ENCODE measurements at regions not wholly inside any gene's neighbourhood (a gene's known extent, or its start where the extent isn't known, plus 50 kb on each side); places are given as distances from the start of the nearest gene placed in this dataset.
"Not testable (repeated sequence)": the region's sequence is repeated elsewhere in the genome, so short reads cannot be mapped to it uniquely, and the experiment has no call there.

GRCh38 chr14:105974902-105975301 lies 448.5 kb downstream of the TMEM121 start:
- in situ Hi-C loops (cut with MboI; ENCODE audit: low sequenced_read_pairs), result no loop called here

- in situ Hi-C loops (cut with MboI; ENCODE audit: low sequenced_read_pairs), result no loop called here
These were observed 452.4 kb downstream of the TMEM121 start for GRCh38 chr14:105978618-105979295.

DNA sequence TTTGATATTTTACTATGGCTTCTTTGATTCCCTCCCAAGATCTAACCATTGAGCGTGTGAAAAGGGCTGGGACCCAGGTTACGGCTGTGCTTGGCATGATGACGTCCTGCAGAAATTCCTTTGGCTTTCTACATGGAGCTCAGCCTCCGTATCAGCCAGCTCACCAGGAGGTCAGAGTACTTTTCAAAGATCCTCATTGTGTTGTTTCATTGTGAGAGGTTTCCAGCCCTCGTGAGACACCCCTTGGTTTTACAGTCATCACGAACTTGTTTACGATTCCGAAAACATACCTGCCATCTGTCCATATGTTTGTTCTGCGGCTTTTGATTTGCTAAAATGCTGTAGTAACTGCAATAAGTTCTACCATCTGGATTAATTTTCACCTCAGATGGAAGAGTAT lies 453.1 kb downstream of the TMEM121 start:
- in situ Hi-C loops (cut with MboI; ENCODE audit: low sequenced_read_pairs), result no loop called here

DNA sequence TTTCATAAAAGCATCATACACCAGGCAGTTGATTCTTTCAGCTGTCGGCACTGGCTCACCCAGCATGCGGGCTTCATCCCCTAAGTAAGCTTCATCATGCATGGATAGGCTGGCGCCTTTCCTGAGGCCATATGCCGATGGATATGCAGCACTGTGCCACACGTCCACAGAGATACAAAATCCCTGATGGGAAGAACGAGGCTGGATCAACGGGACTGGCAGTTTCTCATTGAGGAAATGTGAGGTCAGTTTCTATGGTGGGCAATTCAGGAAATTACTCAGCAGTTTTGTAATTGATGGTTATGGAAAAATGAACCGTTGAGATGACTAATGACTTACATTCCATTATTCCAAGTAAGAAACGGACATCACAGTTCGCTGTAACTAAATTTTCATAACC lies 453.8 kb downstream of the TMEM121 start:
- in situ Hi-C loops (cut with MboI; ENCODE audit: low sequenced_read_pairs), result no loop called here

GRCh38 chr14:105981517-105982302 lies 455.3 kb downstream of the TMEM121 start:
- in situ Hi-C loops (cut with MboI; ENCODE audit: low sequenced_read_pairs), result not testable (repeated sequence)

DNA sequence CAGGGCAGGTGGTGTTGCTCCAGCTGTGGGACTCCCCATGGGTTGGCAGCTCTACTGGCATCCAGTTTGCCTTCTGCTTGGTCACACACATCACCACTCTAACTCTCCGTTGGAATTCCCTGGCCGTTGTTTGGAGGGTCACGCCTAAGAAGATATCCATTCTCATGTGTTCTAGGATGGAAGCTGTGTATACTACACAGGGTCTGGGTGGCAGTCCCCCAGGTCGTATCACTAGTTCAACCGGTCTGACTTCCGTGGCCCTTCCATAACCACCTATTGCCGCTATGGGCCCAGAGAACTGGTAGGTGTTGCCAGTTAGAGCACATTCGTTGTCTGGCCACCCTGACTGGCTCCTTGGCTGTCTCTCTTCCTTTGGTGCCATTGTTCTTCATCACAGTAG lies 456.3 kb downstream of the TMEM121 start:
- in situ Hi-C loops (cut with MboI; ENCODE audit: low sequenced_read_pairs), result no loop called here

DNA sequence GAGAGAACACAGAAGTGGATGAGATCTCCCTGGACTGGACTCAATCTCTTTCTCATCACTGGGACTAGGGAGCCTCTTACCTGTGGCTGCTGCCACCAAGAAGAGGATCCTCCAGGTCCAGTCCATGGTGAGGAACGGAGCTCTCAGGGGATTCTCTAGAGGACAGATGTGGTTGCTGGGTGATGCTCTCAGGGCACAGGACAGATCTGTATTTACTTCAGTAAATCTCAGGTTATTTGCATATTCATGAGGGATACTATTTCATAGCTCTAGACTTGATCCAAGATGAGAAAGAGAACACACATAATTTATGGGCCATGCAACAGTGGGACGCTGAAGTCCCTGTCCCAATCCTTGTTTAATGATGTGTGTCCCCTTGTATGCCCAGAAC lies 460.5 kb downstream of the TMEM121 start:
- in situ Hi-C loops (cut with MboI; ENCODE audit: low sequenced_read_pairs), result no loop called here

DNA sequence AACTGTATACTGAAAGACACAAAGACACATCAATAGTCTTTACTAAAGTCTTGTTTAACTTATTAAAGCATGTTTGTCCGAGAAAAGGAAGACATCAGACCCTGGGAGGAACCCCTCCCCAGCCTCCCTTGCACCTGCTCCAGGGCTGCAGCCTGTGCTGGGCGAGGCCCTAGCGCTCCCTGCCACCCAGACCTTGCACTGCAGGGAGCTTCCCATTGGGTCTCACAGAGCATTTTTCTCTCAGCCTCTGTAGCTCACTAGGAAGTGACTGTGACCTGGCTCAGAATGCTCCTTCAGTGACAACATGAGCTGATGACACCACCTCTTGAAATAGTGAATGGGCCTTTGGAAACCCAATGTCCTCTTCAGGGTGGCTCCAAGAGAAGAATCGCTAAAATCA lies 461.2 kb downstream of the TMEM121 start:
- in situ Hi-C loops (cut with MboI; ENCODE audit: low sequenced_read_pairs), result no loop called here

DNA sequence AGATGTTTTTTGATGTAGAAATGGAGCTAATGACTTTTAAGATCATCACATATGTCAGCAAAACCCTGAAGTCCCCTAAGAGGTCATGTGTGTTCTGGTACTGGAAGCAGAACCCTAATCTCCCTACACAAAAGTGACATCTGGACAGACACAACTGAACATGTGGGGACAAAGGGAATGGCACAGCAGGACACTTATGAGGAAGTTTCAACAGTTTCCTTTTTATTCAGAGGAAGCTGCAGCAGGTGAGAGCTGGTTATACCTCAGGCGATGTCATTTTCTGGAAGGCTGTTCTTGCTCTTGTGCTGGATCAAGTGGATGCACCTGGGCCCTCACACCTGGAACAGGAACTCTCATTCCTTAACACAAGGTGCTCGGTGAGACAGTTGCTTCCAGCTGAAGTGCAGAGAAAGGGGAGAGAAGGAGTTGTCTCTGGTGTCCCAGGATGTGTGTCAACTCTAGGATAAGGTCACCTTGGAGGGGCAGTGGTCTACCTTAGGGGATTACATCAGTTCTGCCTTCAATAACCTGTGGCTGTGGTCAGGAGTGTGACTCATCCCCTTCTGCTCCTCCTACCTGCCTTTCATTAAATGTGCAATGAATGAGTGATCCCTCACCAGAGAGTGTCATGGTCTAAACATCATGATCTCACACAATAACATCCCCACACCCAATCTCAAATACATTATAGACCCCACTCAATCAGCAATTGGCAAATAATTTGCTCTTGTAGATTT lies 463.4 kb downstream of the TMEM121 start:
- in situ Hi-C loops (cut with MboI; ENCODE audit: low sequenced_read_pairs), result no loop called here

DNA sequence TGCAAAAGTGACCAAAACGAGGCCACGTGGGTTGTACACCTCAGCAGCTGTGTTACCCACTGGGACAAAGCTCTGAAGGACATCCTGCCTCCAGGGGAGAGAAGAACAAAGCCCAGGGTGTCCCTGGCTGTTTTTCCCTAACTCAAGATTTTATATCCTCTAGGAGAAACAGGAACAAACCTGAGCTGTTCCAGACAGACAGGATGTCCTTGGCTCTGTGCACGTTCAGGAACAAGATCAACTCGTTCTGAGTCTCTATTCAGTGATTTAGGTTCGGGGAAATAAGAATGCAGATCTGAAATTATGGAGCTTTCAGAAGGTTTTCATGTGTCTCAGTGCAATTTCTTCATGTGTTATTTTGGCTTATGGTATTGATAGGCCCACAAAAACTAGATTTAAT lies 465.3 kb downstream of the TMEM121 start:
- in situ Hi-C loops (cut with MboI; ENCODE audit: low sequenced_read_pairs), result not testable (repeated sequence)

GRCh38 chr14:105993814-105994213 lies 467.4 kb downstream of the TMEM121 start:
- in situ Hi-C loops (cut with MboI; ENCODE audit: low sequenced_read_pairs), result no loop called here

GRCh38 chr14:105995011-105995710 lies 468.8 kb downstream of the TMEM121 start:
- in situ Hi-C loops (cut with MboI; ENCODE audit: low sequenced_read_pairs), result not testable (repeated sequence)

GRCh38 chr14:105998597-105998996 lies 472.2 kb downstream of the TMEM121 start:
- in situ Hi-C loops (cut with MboI; ENCODE audit: low sequenced_read_pairs), result not testable (repeated sequence)

DNA sequence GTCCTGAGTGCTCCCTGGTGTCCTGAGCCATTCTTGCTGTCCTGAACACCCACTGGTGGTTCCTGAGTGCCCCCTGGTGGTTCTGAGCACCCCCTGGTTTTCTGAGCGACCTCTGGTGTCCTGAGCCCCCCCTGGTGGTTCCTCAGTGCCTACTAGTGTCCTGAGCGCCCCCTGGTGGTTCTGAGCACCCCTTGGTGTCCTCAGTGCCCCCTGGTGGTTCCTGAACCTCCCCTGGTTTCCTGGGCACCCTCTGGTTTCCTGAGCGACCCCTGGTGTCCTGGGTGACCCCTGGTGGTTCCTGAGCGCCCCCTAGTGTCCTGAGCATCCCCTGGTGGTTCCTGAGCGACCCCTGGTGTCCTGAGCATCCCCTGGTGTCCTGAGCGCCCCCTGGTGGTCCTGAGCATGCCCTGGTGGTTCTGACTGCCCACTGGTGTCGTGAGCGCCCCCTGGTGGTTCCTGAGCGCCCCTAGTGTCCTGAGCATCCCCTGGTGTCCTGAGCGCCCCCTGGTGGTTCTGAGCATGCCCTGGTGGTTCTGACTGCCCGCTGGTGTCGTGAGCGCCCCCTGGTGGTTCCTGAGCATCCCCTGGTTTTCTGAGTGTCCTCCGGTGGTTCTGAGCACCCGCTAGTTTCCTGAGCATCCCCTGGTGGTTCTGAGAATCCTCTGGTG lies 473.1 kb downstream of the TMEM121 start:
- in situ Hi-C loops (cut with MboI; ENCODE audit: low sequenced_read_pairs), result no loop called here

DNA sequence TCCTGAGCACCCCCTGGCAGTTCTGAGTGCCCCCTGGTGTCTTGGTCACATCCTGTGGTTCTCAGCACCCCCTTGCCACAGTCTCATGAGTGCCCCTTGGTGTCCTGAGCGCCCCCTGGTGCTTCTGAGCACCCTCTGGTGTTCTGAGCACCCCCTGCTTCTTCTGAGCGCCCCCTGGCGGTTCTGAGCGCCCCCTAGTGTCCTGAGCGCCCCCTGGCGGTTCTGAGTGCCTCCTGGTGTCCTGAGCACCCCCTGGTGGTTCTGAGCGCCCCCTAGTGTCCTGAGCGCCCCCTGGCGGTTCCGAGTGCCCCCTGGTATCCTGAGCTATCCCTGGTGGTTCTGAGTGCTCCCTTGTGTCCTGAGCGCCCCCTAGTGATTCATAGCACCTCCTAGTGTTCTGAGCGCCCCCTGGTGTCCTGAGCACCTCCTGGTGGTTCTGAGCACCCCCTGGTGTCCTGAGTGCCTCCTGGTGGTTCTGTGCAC lies 473.7 kb downstream of the TMEM121 start:
- in situ Hi-C loops (cut with MboI; ENCODE audit: low sequenced_read_pairs), result not testable (repeated sequence)

DNA sequence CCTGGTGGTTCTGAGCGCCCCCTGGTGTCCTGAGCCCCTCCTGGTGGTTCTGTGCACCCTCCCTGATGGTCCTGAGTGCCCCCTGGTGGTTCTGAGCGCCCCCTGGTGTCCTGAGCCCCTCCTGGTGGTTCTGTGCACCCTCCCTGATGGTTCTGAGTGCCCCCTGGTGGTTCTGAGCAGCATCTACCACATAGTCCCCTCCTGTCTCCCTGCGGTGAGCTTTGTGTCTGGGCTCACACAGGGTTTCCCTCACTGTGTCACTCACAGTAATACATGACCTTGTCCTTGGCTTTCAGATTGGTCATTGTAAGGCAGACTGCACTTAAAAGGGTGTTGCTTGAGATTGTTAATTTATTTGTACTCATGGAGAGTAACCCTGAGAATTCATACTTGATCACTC lies 474.9 kb downstream of the TMEM121 start:
- in situ Hi-C loops (cut with MboI; ENCODE audit: low sequenced_read_pairs), result not testable (repeated sequence)

DNA sequence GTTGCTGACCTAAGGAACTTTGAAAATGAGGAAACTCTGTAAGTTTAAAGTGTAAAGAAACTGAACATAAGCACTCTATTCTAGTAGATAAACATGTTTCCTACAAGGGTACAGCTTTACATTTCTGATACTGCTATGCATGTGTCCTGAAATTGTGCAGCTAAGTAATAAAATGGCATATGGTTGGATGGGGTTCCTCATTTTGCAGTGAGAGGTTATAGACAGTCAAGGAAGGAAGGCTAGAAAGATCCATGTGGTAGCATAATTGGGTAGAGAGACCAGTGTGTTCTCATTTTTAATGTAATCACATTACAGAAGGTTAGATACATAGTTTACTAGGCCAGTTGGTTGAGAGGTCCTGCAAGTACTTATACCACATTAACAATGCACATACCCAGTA lies 477.0 kb downstream of the TMEM121 start:
- in situ Hi-C loops (cut with MboI; ENCODE audit: low sequenced_read_pairs), result no loop called here

DNA sequence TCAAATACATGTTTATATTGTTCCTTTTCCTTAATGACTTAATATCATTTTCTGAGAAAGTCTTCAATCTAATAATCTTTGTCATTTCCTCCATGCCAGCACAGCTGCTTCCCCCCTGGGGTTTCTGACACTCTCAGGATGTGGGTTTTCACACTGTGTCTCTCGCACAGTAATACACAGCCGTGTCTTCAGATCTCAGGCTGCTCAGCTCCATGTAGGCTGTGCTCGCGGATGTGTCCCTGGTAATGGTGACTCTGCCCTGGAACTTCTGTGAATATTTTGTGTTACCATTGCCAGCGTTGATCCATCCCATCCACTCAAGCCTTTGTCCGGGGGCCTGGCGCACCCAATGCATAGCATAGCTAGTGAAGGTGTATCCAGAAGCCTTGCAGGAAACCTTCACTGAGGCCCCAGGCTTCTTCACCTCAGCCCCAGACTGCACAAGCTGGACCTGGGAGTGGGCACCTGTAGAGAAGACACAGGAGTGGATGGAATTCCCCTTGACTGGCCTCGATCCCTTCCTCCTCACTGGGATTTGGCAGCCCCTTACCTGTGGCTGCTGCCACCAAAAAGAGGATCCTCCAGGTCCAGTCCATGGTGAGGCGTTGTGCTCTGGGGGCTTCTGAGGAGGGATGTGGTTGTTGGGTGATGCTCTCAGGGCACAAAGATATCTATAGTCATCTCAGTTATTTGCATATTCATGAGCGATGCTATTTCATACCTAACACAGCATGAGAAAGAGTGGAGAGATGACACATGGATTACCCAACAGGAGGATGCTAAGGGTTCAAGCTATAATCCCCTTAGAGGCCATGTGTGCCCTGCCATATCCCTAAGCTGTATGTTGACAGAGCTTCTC lies 478.8 kb downstream of the TMEM121 start:
- in situ Hi-C loops (cut with MboI; ENCODE audit: low sequenced_read_pairs), result not testable (repeated sequence)

GRCh38 chr14:106006043-106006442 lies 479.7 kb downstream of the TMEM121 start:
- in situ Hi-C loops (cut with MboI; ENCODE audit: low sequenced_read_pairs), result not testable (repeated sequence)

DNA sequence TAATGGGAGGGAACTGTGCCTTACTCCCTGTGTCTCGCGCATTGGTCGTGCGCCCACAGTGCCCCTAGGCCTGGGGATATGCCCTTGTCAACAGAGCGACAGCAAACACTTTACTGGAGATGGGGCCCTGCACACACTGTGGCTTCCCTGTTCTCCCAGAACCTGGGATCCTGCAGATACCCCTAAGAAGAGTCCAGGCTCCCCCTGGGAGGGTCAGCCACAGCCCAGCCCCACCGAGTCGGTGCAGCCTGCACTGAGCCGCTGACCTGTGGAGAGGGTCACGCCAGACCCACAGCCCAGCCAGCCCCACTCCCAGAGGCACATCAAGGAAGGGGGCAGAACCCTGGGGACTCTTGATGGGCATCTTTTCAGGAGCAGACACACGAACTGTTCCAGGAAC lies 480.3 kb downstream of the TMEM121 start:
- in situ Hi-C loops (cut with MboI; ENCODE audit: low sequenced_read_pairs), result not testable (repeated sequence)

Measured in HL-60/S4 (cell line).